ENCODE measurements at regions not wholly inside any gene's neighbourhood (a gene's known extent, or its start where the extent isn't known, plus 50 kb on each side); places are given as distances from the start of the nearest gene placed in this dataset.
"Not testable (repeated sequence)": the region's sequence is repeated elsewhere in the genome, so short reads cannot be mapped to it uniquely, and the experiment has no call there.

DNA sequence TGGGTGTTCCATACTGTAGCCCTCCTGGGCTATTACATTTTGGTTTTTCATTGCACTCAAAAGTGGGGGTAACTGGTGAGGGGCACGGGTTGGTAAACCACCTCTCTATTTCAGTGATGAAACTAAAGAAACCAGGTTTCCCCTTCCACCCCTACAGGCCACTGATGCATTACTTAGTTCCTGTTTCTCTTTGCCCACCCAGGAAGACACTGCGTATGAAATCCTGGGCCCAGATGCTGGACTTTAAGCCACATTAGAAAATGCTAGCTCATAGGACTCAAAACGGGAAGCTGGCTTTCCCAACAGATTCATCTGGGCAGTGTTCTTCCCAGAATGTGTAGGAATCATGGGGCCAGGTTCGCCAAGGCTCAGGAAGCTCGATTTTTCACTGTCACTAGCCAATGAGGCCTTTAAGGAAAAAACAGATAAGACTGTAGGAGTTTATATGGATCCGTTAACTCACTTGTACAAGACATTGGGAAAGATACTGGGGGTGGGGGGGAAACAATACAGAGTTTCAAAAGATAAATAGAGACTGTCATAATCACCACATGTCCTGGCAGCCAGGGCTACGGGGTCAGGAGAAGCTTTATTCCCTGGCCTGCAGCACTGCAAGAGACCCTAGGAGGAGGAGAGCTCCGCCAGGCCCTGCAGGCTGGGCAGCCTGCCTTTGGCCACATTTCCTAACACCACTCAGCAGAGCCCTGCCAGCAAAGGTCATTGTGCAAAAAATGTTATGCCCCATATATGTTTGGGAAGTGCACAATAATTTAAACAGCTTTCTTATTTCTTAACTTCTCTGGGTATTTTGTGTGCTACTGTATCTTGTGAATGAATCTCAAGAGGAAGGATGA is 228.5 kb upstream of the PLGLB2 start:
- H3K27me3 ChIP-seq (ENCODE audit: low read depth); H3K4me1 ChIP-seq; DNase-seq (ENCODE audit: low spot score in 2 of 2); H3K9me3 ChIP-seq; H3K4me3 ChIP-seq; H3K36me3 ChIP-seq (replicated peaks); in situ Hi-C loops (cut with MboI; ENCODE audit: low sequenced_read_pairs): not testable (repeated sequence)

GRCh38 chr2:87521057-87521456 is 226.8 kb upstream of the PLGLB2 start:
- H3K4me3 ChIP-seq; H3K9me3 ChIP-seq; in situ Hi-C loops (cut with MboI; ENCODE audit: low sequenced_read_pairs); H3K27me3 ChIP-seq (ENCODE audit: low read depth); H3K4me1 ChIP-seq; H3K36me3 ChIP-seq (replicated peaks); DNase-seq (ENCODE audit: low spot score in 2 of 2): not testable (repeated sequence)

DNA sequence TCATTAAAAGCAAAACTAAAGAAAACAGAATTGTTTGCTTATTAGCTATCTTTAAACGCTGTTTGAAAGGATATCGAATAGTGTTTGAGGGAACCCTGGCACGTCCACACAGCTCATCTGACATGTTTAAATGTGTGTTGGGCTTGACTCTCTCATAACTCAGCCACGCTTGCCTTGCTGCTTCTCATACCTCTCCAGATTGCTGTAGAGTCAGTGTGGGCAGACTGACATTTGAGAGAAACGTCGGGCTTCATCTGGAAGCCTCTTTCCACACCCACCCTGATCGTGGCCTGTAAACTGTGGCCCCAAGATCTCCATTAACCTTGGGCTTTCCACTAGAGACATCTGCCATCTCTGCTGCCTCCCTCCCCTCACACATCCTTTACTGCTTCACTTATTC is 226.4 kb upstream of the PLGLB2 start:
- in situ Hi-C loops (cut with MboI; ENCODE audit: low sequenced_read_pairs); H3K4me1 ChIP-seq; H3K4me3 ChIP-seq; H3K27me3 ChIP-seq (ENCODE audit: low read depth); H3K9me3 ChIP-seq; DNase-seq (ENCODE audit: low spot score in 2 of 2); H3K36me3 ChIP-seq (replicated peaks): not testable (repeated sequence)

DNA sequence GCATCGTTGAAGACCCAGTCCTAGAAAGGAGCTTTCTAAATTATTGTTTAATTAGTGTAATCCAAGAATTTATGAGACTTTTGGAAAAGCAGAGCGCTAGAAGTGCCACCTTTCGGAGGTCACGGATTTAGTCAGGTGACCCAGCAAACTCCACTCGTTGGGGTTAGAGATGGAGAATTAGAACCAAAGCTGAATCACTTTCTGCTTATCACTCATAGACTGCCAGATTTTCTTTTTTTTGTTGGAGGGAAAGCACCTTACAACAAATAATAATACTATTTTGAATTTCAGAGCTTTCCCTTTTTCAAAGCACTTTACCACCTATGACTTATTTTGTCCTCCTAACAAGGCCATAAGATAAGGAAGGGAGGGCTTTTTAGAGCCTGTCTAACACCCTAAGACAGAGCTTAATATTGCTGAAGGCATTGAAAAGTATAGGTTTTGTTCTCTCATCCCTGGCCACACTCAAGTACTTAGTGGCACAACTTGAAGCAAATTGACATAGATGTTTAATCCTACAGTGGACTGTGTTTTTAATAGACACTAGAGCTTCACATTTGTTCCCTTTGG is 223.2 kb upstream of the PLGLB2 start:
- H3K27me3 ChIP-seq (ENCODE audit: low read depth); H3K36me3 ChIP-seq (replicated peaks); H3K4me3 ChIP-seq; in situ Hi-C loops (cut with MboI; ENCODE audit: low sequenced_read_pairs); DNase-seq (ENCODE audit: low spot score in 2 of 2); H3K4me1 ChIP-seq; H3K9me3 ChIP-seq: not testable (repeated sequence)

- DNase-seq (ENCODE audit: low spot score in 2 of 2); H3K36me3 ChIP-seq (replicated peaks); H3K4me3 ChIP-seq; H3K4me1 ChIP-seq; in situ Hi-C loops (cut with MboI; ENCODE audit: low sequenced_read_pairs); H3K9me3 ChIP-seq; H3K27me3 ChIP-seq (ENCODE audit: low read depth): not testable (repeated sequence)
These were observed 222.3 kb upstream of the PLGLB2 start for GRCh38 chr2:87525497-87525991.

- H3K36me3 ChIP-seq (replicated peaks); H3K27me3 ChIP-seq (ENCODE audit: low read depth); in situ Hi-C loops (cut with MboI; ENCODE audit: low sequenced_read_pairs); H3K9me3 ChIP-seq; DNase-seq (ENCODE audit: low spot score in 2 of 2); H3K4me3 ChIP-seq; H3K4me1 ChIP-seq: not testable (repeated sequence)
These were observed 221.6 kb upstream of the PLGLB2 start for GRCh38 chr2:87526258-87526657.

DNA sequence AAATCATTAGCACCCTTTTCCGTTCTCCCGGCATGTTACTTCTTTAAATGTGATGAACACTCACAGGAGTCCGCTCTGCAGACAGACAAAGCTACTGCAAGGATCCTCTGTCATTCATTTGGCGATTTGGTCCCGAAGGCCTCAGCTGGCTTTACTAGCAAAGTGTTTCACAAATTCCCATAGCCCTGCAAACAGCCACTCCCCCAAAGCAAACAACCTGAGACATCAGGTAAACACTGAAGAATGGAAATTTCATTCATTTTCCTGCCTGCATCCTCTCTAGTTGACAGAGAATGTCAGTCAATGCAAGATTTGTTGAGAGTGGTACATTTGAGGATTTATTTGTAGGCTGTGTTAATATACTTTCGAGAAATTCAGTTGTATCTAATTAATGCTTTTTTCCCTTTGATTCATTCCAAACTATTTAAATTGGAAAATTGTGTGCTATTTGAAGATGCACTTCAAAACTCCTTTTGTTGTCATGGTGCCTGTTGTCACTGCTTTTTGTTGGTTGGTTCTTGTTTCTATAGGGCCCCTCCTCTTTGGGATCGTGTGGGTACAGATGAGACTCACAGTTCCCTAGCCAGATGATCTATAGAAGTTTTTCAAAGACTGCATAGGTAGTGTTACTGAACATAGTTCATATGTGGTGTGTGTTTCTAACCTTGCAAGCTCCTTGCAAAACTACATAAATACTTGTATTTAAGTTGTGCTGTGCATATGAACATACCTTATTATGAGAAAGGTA is 215.7 kb upstream of the PLGLB2 start:
- in situ Hi-C loops (cut with MboI; ENCODE audit: low sequenced_read_pairs); H3K4me1 ChIP-seq; H3K27me3 ChIP-seq (ENCODE audit: low read depth); H3K9me3 ChIP-seq; DNase-seq (ENCODE audit: low spot score in 2 of 2); H3K36me3 ChIP-seq (replicated peaks); H3K4me3 ChIP-seq: not testable (repeated sequence)

DNA sequence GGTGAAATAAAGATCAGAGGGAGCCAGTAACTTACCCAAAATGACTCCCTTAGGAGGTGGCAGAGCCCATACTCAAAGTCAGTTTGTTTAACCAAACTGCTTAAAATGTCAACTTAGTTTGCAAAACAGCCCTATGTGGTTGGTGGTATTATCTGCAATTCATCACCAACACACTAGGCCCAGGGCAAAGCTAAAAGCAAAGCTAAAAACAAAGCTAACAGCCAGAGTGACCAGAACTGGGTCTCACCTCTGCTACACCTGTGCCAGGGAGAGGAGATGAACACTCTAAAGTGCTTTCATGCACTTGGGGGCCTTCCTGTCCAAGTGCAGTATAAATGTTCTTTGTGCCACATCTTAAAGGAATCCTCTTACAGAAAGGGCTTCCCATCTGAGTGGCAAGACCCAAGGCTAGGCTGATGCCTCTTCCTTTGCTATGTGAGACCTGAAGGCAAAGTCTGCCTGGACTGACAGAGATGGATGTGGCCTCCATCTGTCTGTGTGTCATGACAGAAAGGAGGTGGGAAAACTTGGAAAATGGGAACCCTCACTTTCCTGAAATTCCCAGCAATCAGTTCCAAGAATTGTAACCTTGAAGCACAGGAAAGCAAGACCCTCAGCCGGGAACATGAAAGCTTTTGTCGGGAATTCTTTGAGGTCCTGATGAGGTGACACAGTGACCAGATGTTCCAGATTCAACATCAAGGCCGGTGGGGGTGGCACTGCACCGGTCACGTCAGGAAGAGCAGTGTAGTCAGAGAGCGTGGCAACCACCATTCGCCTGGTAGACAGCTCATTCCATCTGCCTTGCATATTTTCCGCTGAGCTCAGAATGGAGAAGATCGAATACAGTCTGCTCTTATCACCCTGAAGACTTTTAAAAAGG is 214.3 kb upstream of the PLGLB2 start:
- H3K36me3 ChIP-seq (replicated peaks); DNase-seq (ENCODE audit: low spot score in 2 of 2); H3K4me1 ChIP-seq; H3K4me3 ChIP-seq; H3K9me3 ChIP-seq; H3K27me3 ChIP-seq (ENCODE audit: low read depth); in situ Hi-C loops (cut with MboI; ENCODE audit: low sequenced_read_pairs): not testable (repeated sequence)

GRCh38 chr2:87534273-87534889 is 213.5 kb upstream of the PLGLB2 start:
- in situ Hi-C loops (cut with MboI; ENCODE audit: low sequenced_read_pairs); DNase-seq (ENCODE audit: low spot score in 2 of 2): not testable (repeated sequence)

GRCh38 chr2:87536427-87536826 is 211.5 kb upstream of the PLGLB2 start:
- H3K4me1 ChIP-seq; DNase-seq (ENCODE audit: low spot score in 2 of 2); H3K4me3 ChIP-seq; H3K36me3 ChIP-seq (replicated peaks); in situ Hi-C loops (cut with MboI; ENCODE audit: low sequenced_read_pairs); H3K27me3 ChIP-seq (ENCODE audit: low read depth); H3K9me3 ChIP-seq: not testable (repeated sequence)

More at GRCh38 chr2:87534273-87534889, 213.5 kb upstream of the PLGLB2 start:
- not testable (repeated sequence) for H3K27me3 ChIP-seq (ENCODE audit: low read depth); H3K4me3 ChIP-seq; H3K36me3 ChIP-seq (replicated peaks); H3K4me1 ChIP-seq; H3K9me3 ChIP-seq

DNA sequence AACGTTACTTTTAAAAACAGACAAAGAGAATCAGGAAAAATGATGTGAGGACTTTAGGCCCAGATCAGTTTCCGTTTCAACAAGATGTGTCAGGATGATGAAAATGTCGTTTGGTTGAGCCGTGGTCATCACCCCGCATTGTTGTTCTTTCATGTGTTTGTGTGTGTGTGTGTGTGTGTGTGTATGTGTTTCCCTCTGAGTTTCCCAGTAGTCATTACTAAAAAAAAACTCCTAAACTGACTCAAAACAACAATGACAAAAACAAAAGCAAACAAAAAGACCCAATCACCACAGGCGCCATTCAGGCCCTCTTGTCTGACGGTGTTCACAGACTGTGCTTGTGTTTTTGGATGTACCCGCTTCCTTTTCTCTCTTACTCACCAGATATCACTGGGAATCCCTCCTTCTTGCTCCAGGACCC is 210.6 kb upstream of the PLGLB2 start:
- in situ Hi-C loops (cut with MboI; ENCODE audit: low sequenced_read_pairs); H3K36me3 ChIP-seq (replicated peaks); DNase-seq (ENCODE audit: low spot score in 2 of 2); H3K9me3 ChIP-seq; H3K27me3 ChIP-seq (ENCODE audit: low read depth); H3K4me1 ChIP-seq; H3K4me3 ChIP-seq: not testable (repeated sequence)

DNA sequence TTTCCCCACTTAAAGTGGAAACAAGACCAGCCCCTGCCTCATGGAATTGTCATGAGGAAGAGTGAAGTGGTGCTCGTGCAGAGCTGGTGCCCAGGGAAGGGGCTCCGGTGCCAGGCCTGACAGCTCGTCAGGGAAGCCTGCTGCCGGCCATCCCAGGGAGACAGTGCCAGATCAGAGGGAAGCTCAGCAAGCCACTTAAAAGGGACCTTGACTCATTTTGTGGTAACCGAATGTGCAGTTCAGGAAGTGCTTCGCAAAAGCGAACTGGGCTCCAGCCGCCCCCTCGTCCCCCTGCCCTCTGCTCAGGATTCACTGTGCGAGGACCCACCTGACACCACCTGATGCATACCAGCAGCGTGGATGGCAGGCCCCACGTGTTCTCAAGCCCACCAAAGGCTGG is 209.6 kb upstream of the PLGLB2 start:
- H3K27me3 ChIP-seq (ENCODE audit: low read depth); H3K4me1 ChIP-seq; H3K9me3 ChIP-seq; DNase-seq (ENCODE audit: low spot score in 2 of 2); H3K36me3 ChIP-seq (replicated peaks); H3K4me3 ChIP-seq; in situ Hi-C loops (cut with MboI; ENCODE audit: low sequenced_read_pairs): not testable (repeated sequence)
